Endothelial cell of umbilical vein (primary cell): ENCODE measurements at regions not wholly inside any gene's neighbourhood (a gene's known extent, or its start where the extent isn't known, plus 50 kb on each side); places are given as distances from the start of the nearest gene placed in this dataset.

Experiments used
- BruUV-seq: library from RNA; stranded (reverse); fragments of 400-500 nt; replicated peaks from 2 replicates; lab custom pipeline; 2021; lab: Mats Ljungman, UMichigan
- CTCF ChIA-PET: fragments of 300-600, 350-600 bp; sonication (Branson Sonifier 250); formaldehyde crosslinking; loops from one replicate; lab custom pipeline; 2021; ENCODE audit warnings: antibody characterized with exemption, inconsistent platforms; lab: Charles Lee
- POLR2A ChIA-PET: fragments of 300-600, 350-600 bp; sonication (Branson Sonifier 250); formaldehyde crosslinking; loops from one replicate; lab custom pipeline; 2021; ENCODE audit warnings: antibody characterized with exemption, inconsistent platforms; lab: Charles Lee
- DNase-seq: peaks from one replicate; pipeline ENCODE4 v3.0.0-alpha.2; 2011; ENCODE audit warnings: low read depth, low spot score
- FAIRE-seq: peaks from 2 replicates; lab custom pipeline; 2011; peaks lifted over from hg19 to GRCh38; lab: Jason Lieb, UNC
- H2AFZ ChIP-seq: 2 replicates; pipeline ENCODE4 v1.6.0; 2012; ENCODE audit warnings: low read depth, low read length, control low read depth, inconsistent platforms
- H3K27ac ChIP-seq: 2 replicates; pipeline ENCODE4 v1.5.1; 2011; ENCODE audit warnings: low read depth, mild to moderate bottlenecking, control low read depth, low read length, moderate library complexity; ENCODE audit not compliant: insufficient read depth
- H3K27me3 ChIP-seq, 2 experiments: 2 replicates each; pipeline versions ENCODE4 v1.6.0 to v1.6.1; 2011; ENCODE audit warnings: low read length in 2 of 2, mixed read lengths in 1 of 2; ENCODE audit not compliant: control insufficient read depth in 2 of 2, insufficient read depth in 2 of 2
- H3K36me3 ChIP-seq, 2 experiments: 2 replicates in 1 of 2; 3 replicates in 1 of 2; pipeline ENCODE4 v1.5.1; 2011; ENCODE audit warnings: low read length in 2 of 2, mild to moderate bottlenecking in 1 of 2, moderate library complexity in 1 of 2; ENCODE audit not compliant: control insufficient read depth in 2 of 2, insufficient read depth in 2 of 2; ENCODE audit errors: extremely low read depth in 1 of 2
- H3K4me1 ChIP-seq: 3 replicates; pipeline ENCODE4 v1.5.1; 2011; ENCODE audit warnings: mild to moderate bottlenecking, low read length; ENCODE audit not compliant: control insufficient read depth, insufficient read depth; ENCODE audit errors: extremely low read depth
- H3K4me2 ChIP-seq: 2 replicates; pipeline ENCODE4 v1.6.1; 2011; ENCODE audit warnings: low read length, control low read depth, mixed read lengths; ENCODE audit not compliant: insufficient read depth
- H3K4me3 ChIP-seq, 3 experiments: fragments of 200-600 bp in 1 of 3; sonication (generic), shearing (Covaris generic) in 1 of 3; replicated peaks in 1 of 3; 2 replicates each; pipeline ENCODE4 v1.5.1; 2011 to 2016; ENCODE audit warnings: control low read depth in 3 of 3, low read length in 3 of 3, mild to moderate bottlenecking in 2 of 3, inconsistent platforms in 1 of 3, low read depth in 1 of 3, moderate library complexity in 1 of 3; ENCODE audit not compliant: insufficient read depth in 1 of 3
- H3K79me2 ChIP-seq: 2 replicates; pipeline ENCODE4 v1.6.0; 2012; ENCODE audit warnings: low read length, inconsistent platforms; ENCODE audit not compliant: control insufficient read depth, insufficient read depth
- H3K9ac ChIP-seq: replicated peaks from 2 replicates; pipeline ENCODE3; 2011; ENCODE audit warnings: low read length, control low read depth; ENCODE audit not compliant: insufficient read depth; ENCODE audit errors: extremely low read depth
- H3K9me1 ChIP-seq: replicated peaks from 3 replicates; pipeline ENCODE4 v1.6.0; 2011; ENCODE audit warnings: mild to moderate bottlenecking, low read length; ENCODE audit not compliant: control insufficient read depth, insufficient read depth; ENCODE audit errors: extremely low read depth
- H3K9me3 ChIP-seq: replicated peaks from 2 replicates; pipeline ENCODE4 v1.5.1; 2012; ENCODE audit warnings: low read length, inconsistent platforms; ENCODE audit not compliant: control insufficient read depth, insufficient read depth
- H4K20me1 ChIP-seq: replicated peaks from 2 replicates; pipeline ENCODE3; 2011; ENCODE audit warnings: mild to moderate bottlenecking, low read length; ENCODE audit not compliant: control insufficient read depth, insufficient read depth; ENCODE audit errors: extremely low read depth
- EZH2 ChIP-seq: IDR thresholded peaks from 2 replicates; pipeline ENCODE4 v1.6.1; 2012; ENCODE audit warnings: borderline replicate concordance, low read depth, mild to moderate bottlenecking, moderate library complexity, low read length, inconsistent platforms; ENCODE audit not compliant: severe bottlenecking
- FOS ChIP-seq: IDR thresholded peaks from 2 replicates; pipeline ENCODE4 v1.6.1; 2011; ENCODE audit warnings: mild to moderate bottlenecking, low read length, moderate library complexity, borderline replicate concordance; ENCODE audit not compliant: insufficient read depth
- GATA2 ChIP-seq: IDR thresholded peaks from 2 replicates; pipeline ENCODE4 v1.7.0; 2011; ENCODE audit warnings: low read depth, mild to moderate bottlenecking, moderate library complexity, mixed read lengths, low read length; ENCODE audit not compliant: insufficient read length, insufficient read depth
- MAX ChIP-seq: IDR thresholded peaks from 2 replicates; pipeline ENCODE4 v1.6.1; 2011; ENCODE audit not compliant: insufficient read depth, insufficient read length
- POLR2A ChIP-seq: IDR thresholded peaks from 2 replicates; pipeline ENCODE4 v1.6.1; 2012; ENCODE audit warnings: low read depth, mild to moderate bottlenecking, control low read depth, low read length
- POLR2AphosphoS5 ChIP-seq: IDR thresholded peaks from 2 replicates; pipeline ENCODE4 v1.6.1; 2012; ENCODE audit warnings: low read depth, mild to moderate bottlenecking, control low read depth, low read length, moderate library complexity; ENCODE audit not compliant: insufficient read depth
- dilution Hi-C: fragments of 300-500 bp; cut with MboI; formaldehyde crosslinking; loops from one replicate; pipeline ENCODE4 v1.15.0; 2019; ENCODE audit warnings: low sequenced_read_pairs; ENCODE audit not compliant: extremely low pct_ligation_motif_present
- intact Hi-C: fragments of 100-400 bp; cut with micrococcal nuclease; formaldehyde crosslinking; loops from one replicate; pipeline ENCODE4 v1.10.0; 2022
- TF ChIP-seq, protein P1 (sequence below), 2 donors: IDR thresholded peaks; 1 replicate in 1 of 2; 2 replicates in 1 of 2; pipeline ENCODE4 v1.5.1; 2011; ENCODE audit warnings: low read length in 2 of 2, mild to moderate bottlenecking in 2 of 2, moderate library complexity in 2 of 2, control low read depth in 1 of 2, inconsistent platforms in 1 of 2, low read depth in 1 of 2; ENCODE audit not compliant: insufficient read depth in 1 of 2; ENCODE audit errors: extremely low read depth in 1 of 2

- no peaks in the 10 kb centered on the region for H3K79me2 ChIP-seq
- no peaks in the 10 kb centered on the region for H3K36me3 ChIP-seq
- no peaks in the 10 kb centered on the region for H3K27me3 ChIP-seq
- peaks cover 12% of the 10 kb centered on the region for H3K4me1 ChIP-seq
- dilution Hi-C loops = no loop called here
- H2AFZ ChIP-seq = no peak overlapping the region
- no peak overlapping the region for H3K27ac ChIP-seq
- DNase-seq (no peak), FAIRE-seq (no peak)
- H3K9me1 ChIP-seq = no peaks in the 10 kb centered on the region
- ChIA-PET POLR2A (no interaction called here), CTCF (interaction anchor here (1.3 kb wide), 1 partner anchor 10 kb away, joined by 5 read pairs; no protein-coding TSS in a partner anchor)
- no peak for TF ChIP-seq FOS
- no peak for TF ChIP-seq EZH2
- no peak for TF ChIP-seq POLR2AphosphoS5
- TF ChIP-seq POLR2A = no peak
- TF ChIP-seq, protein P1, sequence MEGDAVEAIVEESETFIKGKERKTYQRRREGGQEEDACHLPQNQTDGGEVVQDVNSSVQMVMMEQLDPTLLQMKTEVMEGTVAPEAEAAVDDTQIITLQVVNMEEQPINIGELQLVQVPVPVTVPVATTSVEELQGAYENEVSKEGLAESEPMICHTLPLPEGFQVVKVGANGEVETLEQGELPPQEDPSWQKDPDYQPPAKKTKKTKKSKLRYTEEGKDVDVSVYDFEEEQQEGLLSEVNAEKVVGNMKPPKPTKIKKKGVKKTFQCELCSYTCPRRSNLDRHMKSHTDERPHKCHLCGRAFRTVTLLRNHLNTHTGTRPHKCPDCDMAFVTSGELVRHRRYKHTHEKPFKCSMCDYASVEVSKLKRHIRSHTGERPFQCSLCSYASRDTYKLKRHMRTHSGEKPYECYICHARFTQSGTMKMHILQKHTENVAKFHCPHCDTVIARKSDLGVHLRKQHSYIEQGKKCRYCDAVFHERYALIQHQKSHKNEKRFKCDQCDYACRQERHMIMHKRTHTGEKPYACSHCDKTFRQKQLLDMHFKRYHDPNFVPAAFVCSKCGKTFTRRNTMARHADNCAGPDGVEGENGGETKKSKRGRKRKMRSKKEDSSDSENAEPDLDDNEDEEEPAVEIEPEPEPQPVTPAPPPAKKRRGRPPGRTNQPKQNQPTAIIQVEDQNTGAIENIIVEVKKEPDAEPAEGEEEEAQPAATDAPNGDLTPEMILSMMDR (IDR thresholded peaks at IDR 0.05; ENCODE audit: extremely low read depth in 1 of 2, insufficient read depth in 1 of 2, low read depth in 1 of 2, low read length in 2 of 2) = no peak
- TF ChIP-seq MAX = no peak
- TF ChIP-seq GATA2 = no peak
- no peaks in the 10 kb centered on the region for H3K9me3 ChIP-seq
- no peak overlapping the region for H3K4me2 ChIP-seq
- no peak overlapping the region for H3K9ac ChIP-seq
- no peak overlapping the region for H3K4me3 ChIP-seq
- BruUV-seq = no TSS peak
- intact Hi-C loops = no loop called here
- H4K20me1 ChIP-seq = no peaks in the 10 kb centered on the region
Observed at GRCh38 chr2:173580351-173580750, 225.7 kb downstream of the CDCA7 start.
